ENCODE measurements at regions not wholly inside any gene's neighbourhood (a gene's known extent, or its start where the extent isn't known, plus 50 kb on each side); places are given as distances from the start of the nearest gene placed in this dataset.

GRCh38 chr4:128483816-128484215, 196.2 kb upstream of the PGRMC2 start:
- DNase-seq (ENCODE audit: extremely low read depth in 1 of 4, low spot score in 3 of 4) (no peak), FAIRE-seq (no peak), ATAC-seq (no peak)
- H3K4me3 ChIP-seq: no peak overlapping the region
- intact Hi-C loops (cut with micrococcal nuclease) (no loop called here), in situ Hi-C loops (cut with MboI) (no loop called here)
- H3K79me2 ChIP-seq (ENCODE audit: control insufficient read depth, insufficient read depth, low read length): no peaks in the 10 kb centered on the region
- ChIA-PET POLR2A (interaction anchor here (0.7 to 1.6 kb wide), 2 partner anchors 11 to 12 kb away, joined by 3 to 4 read pairs; no protein-coding TSS in a partner anchor), CTCF (ENCODE audit: low intra/inter-chr PET ratio) (no interaction called here)
- WGBS (ENCODE audit: insufficient coverage, low coverage, missing lambda C conversion rate): 87% methylated on average over 2 of the region's 2 CpGs
- no peak overlapping the region for H3K4me2 ChIP-seq (ENCODE audit: insufficient read depth, low read length)
- TF ChIP-seq GTF2E2 (tag; IDR thresholded peaks at IDR 0.05) (no peak), MTA3 (IDR thresholded peaks at IDR 0.05; ENCODE audit: borderline replicate concordance) (no peak), ZNF75A (CRISPR knock-in tag; IDR thresholded peaks at IDR 0.05) (no peak), PBX2 (CRISPR knock-in tag; IDR thresholded peaks at IDR 0.05; ENCODE audit: low read depth) (no peak), PBX2 (tag; conservative IDR thresholded peaks at IDR 0.05; ENCODE audit: low read depth) (no peak), NCOA6 (IDR thresholded peaks at IDR 0.05) (no peak), RAD51 (IDR thresholded peaks at IDR 0.05; ENCODE audit: borderline replicate concordance, low read depth) (no peak)
- no peaks in the 10 kb centered on the region for H3K4me1 ChIP-seq (replicated peaks in 1 of 2; ENCODE audit: control insufficient read depth in 2 of 2, insufficient read depth in 2 of 2, low read length in 2 of 2)
- H3K9me1 ChIP-seq (ENCODE audit: control insufficient read depth, insufficient read depth, low read length): no peaks in the 10 kb centered on the region
- H3K9me3 ChIP-seq (replicated peaks; ENCODE audit: control insufficient read depth, insufficient read depth, low read depth, low read length): 0 out of 2 replicates have a peak, but pooled peaks cover 3% of the 10 kb centered on the region
- H3K27me3 ChIP-seq (ENCODE audit: control insufficient read depth in 2 of 2, insufficient read depth in 2 of 2, low read length in 2 of 2): no peaks in the 10 kb centered on the region
- no TSS peak for BruUV-seq (replicated peaks)
- no peak overlapping the region for H3K9ac ChIP-seq (ENCODE audit: insufficient read depth in 1 of 2, low read depth in 2 of 2, low read length in 2 of 2)
- no peak overlapping the region for H3K27ac ChIP-seq (ENCODE audit: extremely low read depth, low read depth, low read length)
- H3K36me3 ChIP-seq (ENCODE audit: control insufficient read depth, insufficient read depth, low read length): no peaks in the 10 kb centered on the region
- no peaks in the 10 kb centered on the region for H4K20me1 ChIP-seq (replicated peaks; ENCODE audit: control insufficient read depth, insufficient read depth, low read length)
- no peak overlapping the region for H2AFZ ChIP-seq (ENCODE audit: low read depth, low read length)
